Esophagus muscularis mucosa (tissue), 3 donors: ENCODE measurements at regions not wholly inside any gene's neighbourhood (a gene's known extent, or its start where the extent isn't known, plus 50 kb on each side); places are given as distances from the start of the nearest gene placed in this dataset.

Experiments
- POLR2A ChIP-seq: fragments of 450-650 bp; IDR thresholded peaks from one replicate; pipeline ENCODE4 v1.6.1; 2017; ENCODE audit warnings: antibody characterized with exemption, moderate library complexity, mild to moderate bottlenecking, low read depth
- TF ChIP-seq, protein P1 (sequence below), 3 experiments: fragments of 200-600 bp in 2 of 3; fragments of 450-650 bp in 1 of 3; sonication (generic) in 2 of 3; IDR thresholded peaks; one replicate each; pipeline ENCODE4 v1.5.1; 2017 to 2019; ENCODE audit warnings: antibody characterized with exemption in 3 of 3, mild to moderate bottlenecking in 2 of 3, moderate library complexity in 1 of 3

- TF ChIP-seq, protein P1, sequence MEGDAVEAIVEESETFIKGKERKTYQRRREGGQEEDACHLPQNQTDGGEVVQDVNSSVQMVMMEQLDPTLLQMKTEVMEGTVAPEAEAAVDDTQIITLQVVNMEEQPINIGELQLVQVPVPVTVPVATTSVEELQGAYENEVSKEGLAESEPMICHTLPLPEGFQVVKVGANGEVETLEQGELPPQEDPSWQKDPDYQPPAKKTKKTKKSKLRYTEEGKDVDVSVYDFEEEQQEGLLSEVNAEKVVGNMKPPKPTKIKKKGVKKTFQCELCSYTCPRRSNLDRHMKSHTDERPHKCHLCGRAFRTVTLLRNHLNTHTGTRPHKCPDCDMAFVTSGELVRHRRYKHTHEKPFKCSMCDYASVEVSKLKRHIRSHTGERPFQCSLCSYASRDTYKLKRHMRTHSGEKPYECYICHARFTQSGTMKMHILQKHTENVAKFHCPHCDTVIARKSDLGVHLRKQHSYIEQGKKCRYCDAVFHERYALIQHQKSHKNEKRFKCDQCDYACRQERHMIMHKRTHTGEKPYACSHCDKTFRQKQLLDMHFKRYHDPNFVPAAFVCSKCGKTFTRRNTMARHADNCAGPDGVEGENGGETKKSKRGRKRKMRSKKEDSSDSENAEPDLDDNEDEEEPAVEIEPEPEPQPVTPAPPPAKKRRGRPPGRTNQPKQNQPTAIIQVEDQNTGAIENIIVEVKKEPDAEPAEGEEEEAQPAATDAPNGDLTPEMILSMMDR (IDR thresholded peaks at IDR 0.05): no peak
- TF ChIP-seq POLR2A: no peak
These were observed 98.9 kb downstream of the RTP5 start for GRCh38 chr2:241968417-241968816.
